Fibroblast of skin of abdomen (primary cell): ENCODE measurements at regions not wholly inside any gene's neighbourhood (a gene's known extent, or its start where the extent isn't known, plus 50 kb on each side); places are given as distances from the start of the nearest gene placed in this dataset.
A peak's percentile ranks its signal among the peaks of the same experiment; 100 is the strongest.

ENCODE experiments used
- DNase-seq: peaks from one replicate; pipeline ENCODE4 v3.0.0-alpha.2; 2013

DNA sequence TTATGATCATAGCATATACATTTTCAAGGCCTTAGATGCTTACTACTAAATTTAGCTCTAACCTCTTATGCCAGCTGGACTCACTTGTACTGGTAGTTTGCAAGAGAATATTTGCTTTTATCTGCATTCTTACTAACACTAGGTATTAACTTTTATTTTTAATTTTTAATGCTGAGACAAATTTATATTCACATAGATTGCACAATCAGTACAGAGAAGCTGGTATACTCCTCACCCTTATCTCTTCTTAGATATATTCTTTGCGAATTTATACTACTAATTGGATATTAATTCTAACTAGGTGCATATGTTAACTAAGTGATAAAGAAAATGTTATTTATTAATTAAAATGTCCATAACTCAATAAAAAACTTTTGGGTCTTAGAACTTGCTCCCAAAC lies 561.8 kb upstream of the PRMT6 start:
- DNase-seq, result no peak

DNA sequence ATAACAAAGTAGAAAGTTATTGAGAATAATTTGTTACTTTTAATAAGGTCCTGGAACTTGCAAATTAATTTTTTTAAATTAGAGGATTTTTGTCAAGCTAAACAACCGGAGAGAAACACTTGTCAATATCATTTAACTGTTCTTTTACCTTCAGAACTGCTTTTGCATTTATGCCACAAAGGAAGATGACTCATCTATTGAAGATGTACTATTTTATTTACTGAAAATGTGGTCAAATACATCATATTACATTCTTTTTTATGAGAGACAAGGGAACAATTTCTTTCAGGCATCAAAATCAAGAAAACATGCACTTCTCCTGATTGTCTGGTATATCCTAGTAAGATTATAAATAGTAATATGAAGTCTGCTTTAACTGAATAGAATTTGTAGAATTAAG lies 558.2 kb upstream of the PRMT6 start:
- DNase-seq, result peak; percentile 10

DNA sequence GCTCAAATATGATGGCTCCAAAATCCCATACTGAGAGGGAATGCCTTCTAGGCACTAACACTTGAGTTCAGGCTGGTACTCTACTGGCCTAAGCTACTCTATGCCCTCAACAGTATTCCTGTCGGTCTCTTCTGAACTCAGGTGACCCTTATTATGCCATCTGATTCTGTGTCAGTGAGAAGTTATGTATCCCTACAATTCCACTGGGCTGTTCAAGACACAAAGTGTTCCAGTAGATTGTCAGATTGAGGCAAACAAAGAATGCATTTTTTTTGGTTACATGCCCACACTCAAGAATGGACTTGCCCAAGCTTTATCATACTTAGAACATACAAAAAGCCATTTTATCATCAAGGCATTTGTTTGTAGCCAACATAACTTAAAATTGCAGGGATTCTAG lies 553.8 kb upstream of the PRMT6 start:
- DNase-seq, result no peak

DNA sequence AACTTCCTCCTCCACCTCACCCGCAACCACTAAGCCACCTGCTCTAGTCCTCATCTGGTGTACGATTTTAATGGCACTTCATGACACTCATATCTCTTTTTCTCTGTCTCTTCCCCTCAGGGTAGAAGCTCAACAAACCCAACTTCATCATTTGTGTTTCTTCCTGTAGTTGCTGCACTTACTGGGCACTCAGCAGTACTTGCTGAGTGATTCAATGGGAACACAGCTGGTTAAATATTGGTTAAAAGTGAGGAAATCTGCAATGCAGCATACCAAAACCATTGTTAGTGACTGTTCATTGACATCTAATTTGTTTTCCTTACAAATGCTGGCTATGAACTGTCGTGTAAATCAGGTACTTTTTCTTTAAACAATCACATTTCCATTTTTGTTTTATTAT lies 541.1 kb upstream of the PRMT6 start:
- DNase-seq, result no peak

DNA sequence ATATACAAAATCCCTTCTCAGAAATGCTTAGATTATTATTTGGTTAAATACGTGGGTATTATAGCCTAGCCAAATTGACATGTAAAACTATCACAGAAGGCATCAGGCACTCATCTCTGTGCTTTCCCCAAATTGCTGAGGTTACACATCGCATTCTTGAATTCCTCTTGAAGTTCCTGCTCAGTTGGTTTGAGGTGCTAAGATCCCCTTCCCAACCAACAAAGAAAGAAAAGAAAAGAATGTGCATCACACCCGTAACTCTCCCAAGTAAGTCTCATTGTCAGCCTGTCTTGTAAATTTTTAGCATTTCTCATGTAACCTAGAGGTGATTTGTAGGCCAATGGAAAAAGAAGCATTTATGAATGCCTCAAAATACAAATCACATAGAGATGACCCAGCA lies 539.2 kb upstream of the PRMT6 start:
- peak; percentile 33 for DNase-seq

DNA sequence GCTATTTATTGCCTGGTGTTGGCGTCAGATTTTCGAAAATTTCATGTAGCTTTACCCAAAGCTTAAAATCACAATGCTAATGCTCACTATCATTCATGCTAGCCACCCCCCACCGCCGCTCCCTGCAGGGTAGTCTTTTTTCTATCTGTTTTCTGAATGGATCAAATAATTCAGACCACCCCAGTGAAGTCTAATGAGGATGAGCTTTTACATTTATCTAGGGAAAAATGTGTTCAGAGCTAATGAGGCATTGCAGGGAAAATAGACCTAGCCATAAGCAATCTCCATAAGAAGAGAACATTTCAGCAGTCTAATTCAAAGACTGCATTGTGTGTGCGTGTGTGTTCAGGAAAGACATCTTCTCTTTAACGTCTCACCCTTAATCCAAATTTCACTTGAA lies 533.0 kb upstream of the PRMT6 start:
- no peak for DNase-seq

DNA sequence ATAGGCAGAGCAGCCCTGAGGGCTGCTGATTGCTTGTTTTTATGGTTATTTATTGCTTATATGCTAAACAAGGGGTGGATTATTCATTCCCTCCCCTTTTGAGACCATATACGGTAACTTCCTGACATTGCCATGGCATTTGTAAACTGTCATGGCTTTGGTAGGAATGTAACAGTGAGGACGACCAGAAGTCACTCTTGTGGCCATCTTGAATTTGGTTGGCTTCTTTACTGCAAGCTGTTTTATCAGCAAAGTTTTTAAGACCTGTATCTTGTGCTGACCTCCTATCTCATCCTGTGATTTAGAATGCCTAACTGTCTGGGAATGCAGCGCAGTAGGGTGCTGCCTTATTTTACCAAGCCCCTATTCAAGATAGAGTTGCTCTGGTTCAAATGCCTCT lies 531.8 kb upstream of the PRMT6 start:
- no peak for DNase-seq

DNA sequence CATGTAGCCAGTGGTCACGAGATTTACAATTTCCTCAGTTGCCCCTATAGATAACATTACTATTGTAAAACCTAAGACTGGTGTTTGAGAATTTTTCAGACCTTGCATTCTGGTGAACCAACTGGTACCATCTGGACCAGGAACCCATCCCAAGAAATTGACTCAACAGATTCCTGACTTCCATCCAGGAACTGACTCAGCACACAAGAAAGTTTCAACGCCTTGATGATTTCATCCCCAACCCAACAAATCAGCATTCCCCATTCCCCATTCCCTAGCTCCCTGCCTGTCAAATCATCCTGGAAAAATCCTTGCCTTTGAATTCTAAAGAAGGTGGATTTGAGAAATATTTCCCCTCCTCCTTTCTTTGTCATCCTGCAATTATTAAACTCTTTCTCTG lies 529.8 kb upstream of the PRMT6 start:
- peak; percentile 96 for DNase-seq

DNA sequence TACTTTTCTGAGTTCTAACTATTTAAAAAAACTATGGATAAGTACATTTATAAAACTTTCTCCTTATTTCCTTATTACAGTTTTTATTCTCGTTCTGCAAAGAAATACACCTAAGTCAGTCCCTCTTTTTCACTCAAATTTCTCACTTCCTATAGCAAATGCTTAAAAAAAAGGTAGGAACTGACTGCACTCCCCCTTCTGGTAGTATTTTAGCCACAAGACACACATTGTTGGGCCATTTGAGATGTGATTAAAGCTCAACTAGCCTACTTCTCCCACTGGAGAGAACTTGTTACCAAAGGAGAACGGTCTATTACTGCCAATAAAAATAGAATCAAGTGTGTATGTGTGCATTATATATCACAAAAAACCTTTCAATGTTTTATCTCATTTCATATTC lies 521.9 kb upstream of the PRMT6 start:
- DNase-seq, result no peak

DNA sequence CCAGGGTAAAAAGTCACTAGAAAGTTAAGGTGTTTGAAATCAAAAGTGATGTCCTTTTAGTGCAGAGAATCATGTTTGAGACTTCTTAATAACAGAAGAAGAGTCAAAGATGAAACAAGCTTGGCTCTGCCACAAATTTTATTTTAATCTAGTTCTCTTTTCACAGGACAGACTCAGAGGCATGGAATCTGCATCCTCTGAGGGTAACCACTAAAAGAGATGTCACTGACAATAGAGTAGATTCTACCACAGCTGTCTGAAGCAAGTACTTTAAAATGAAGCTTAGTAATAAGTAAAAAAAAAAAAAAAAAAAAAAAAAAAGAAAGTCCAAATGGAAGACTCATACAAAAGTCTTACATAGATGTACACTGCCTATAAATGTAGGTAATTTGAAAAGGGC lies 519.7 kb upstream of the PRMT6 start:
- peak; percentile 94 for DNase-seq

DNA sequence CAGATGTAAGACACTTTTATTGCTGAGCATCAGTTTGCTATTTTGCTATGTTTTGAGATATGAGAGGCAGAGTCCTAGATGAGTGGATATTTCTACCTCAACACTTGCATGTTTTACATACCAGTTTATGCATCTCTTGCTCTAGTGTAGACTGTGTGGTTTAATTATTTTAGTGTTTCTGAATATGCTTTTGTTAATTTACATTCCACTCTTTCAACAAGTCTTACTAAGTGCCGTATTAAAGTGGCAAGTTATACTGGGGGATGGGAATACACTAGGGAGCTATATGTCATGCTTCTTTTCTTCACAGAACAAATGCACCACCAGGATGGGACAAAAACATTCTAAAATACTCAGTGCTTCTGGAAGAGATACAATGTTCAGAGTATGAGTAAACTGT lies 507.7 kb upstream of the PRMT6 start:
- DNase-seq, result peak; percentile 84

DNA sequence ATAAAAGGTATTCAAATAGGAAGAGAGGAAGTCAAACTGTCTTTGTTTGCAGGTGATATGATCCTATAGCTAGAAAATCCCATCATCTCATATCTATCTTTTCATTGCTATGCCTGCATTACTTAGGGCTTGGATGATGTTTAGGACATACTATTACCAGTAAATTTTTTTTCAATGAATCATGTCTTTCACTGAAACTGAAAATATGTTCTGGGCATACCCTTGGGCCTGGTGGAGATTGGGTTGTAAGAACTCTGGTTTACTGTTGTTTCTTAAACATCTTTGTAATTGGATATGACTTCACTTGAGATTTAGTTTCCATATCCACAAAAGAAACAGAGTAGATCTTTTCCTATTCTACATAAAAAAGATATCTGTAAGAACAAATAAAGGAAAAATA lies 502.2 kb upstream of the PRMT6 start:
- DNase-seq, result peak; percentile 49

DNA sequence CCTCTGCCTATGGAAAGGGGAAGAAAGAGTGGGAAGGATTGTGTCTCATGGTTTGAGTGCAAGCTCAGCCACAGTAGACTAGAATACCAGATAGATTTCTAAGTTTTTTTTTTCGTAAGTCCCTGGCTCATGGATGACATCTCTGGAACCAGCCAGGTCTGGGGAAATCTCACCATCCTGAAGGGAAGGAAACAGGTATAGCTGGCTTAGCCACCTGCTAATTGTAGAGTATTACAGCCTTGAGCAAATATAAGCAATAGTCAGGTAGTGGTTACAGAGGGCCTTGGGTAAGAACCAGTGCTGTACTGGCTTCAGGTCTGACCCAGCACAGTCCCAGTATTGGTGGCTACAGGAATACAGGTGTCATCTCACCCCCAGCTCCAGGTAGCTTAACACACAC lies 500.9 kb upstream of the PRMT6 start:
- DNase-seq, result no peak

DNA sequence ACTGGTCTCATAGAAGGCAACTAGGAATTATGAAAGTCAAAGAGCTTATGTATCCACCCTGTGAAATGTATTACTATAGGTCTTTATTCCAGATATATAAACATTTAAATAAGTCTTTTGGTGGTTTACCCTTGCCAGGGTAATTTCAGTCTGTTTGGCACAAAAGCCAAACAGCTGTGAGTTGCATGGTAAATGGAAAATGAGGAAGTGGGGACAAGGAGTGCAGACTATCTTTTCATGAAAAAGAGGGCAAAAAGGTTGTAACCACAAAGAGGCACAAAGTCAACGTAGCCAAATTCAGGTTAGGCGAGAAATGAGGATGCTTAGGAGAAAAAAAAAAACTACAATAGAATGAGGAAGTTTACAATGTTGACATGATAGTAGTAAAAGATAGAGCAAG lies 492.3 kb upstream of the PRMT6 start:
- DNase-seq, result no peak

DNA sequence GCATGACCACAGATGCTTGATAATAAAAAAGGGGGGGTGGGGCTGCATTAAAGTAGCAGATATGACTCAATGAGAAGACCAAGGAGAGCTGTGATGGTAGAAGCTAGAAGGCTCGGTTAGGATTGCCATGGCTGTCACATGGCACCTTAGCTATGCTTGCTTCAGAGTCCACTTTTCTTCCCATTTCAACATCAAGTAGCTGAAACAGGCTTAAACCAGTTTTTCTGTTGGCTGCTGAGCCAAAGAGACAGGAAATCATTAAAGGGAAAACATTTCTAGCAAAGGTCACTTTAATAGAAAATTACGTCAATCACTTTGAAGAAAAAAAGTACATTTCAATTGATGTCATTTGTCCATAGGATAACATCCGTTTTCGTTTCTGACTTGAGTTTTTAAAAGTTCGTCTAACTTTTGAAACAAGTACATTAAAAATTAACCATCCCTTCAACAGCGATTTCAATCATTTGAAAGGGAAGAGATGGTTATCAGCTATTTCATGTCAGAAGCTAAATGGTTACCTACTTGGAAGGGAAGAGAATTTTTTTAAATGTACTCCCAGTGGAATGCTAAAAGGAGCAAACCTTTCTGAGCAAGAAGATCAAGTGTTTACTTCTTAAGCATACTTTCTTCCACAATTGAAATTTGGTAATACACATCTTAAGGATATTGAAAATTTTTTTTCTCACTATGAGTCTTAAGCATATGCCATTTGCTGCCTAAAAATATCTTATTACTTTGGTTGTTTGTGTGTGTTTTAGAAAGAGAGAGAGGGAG lies 488.1 kb upstream of the PRMT6 start:
- no peak for DNase-seq

DNA sequence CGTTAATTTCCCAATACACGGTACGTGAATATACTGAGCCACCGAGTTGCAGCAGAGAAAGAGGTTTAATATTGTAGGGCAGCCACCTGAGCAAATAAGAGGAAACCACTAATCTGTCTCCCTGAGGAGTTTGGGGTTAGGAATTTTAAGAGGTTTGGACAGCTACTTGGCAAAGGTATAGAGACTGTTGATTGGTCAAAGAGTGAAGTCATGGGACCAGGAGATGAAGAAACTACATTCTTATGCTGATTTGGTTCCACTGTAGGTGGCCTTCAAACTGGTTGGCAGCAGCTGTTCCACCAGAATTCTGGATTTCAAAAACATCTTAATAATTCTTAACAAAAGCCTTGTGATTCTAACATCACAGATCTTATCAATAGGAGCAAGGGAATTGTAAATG lies 485.4 kb upstream of the PRMT6 start:
- peak; percentile 36 for DNase-seq

DNA sequence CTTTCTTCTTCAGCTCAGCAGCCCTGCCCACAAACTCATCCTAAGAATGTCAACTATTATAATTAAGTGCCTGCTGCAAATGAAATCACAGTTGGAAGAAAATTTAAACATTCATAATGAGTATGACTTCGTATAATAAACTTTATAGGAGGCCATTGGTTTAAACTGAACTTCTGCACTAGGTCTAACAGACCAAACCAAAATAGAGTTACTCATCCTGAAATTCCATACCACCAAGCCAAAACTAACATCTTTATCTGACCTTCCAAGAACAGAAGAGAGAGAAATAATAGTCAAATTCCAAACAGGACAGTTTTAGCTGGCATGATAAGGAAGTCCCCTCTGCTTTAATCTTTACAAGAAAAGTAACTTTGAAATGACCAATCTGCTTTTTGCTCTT lies 472.4 kb upstream of the PRMT6 start:
- DNase-seq, result peak; percentile 25

DNA sequence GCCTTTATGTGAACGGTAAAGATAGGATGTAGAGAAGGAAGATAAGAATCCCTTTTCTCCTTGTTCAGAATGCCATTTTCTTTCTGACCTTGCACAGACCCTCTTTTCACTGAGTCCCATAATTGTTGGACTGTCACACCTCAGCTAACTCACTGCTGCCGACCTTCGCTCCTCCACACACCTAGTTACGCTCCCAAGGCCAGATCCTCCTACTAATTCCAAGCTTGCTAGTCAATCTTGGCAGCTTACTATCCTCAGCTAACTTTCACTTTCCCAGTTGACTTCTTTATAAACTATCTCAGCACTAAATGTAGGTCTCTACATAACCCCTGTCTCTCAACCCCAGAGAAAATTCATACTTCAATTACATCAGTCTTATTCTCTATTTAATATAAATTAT lies 471.8 kb upstream of the PRMT6 start:
- no peak for DNase-seq

DNA sequence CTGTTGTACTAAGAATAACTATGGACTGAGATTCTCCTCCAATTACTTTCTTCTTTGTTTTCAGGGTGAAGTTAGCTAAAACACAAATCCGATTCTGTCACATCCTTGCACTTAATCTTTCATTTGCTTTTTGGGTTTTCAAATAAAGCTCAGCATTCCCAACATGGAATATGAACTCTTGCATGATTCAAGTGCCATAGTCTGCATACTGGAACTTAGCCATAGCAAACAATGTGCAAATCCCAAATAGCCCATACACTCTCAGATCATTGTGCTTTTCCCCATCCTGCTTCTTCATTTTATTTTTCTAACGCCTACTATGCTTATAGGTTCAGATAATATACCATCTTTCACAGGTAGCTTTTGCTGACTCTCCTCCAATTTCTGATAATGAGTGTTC lies 455.8 kb upstream of the PRMT6 start:
- DNase-seq, result peak; percentile 26

DNA sequence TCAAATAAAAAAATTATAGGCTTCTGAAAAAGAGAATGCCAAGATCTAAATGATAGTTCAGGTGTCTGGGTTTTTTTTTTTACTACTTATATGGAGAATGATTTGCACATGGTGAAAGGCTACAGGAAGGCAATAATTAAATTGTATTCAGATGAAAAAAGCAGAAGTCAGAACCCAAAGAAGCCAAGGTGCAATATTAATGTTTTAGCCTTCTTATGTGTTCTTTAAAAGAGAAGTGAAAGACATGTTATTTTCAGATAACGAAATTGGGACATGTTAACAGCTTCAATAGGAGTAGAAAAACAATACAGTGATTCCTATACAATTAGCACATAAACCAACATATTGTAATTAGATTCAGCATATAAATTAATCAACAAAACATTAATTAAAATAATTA lies 452.9 kb upstream of the PRMT6 start:
- DNase-seq, result no peak

DNA sequence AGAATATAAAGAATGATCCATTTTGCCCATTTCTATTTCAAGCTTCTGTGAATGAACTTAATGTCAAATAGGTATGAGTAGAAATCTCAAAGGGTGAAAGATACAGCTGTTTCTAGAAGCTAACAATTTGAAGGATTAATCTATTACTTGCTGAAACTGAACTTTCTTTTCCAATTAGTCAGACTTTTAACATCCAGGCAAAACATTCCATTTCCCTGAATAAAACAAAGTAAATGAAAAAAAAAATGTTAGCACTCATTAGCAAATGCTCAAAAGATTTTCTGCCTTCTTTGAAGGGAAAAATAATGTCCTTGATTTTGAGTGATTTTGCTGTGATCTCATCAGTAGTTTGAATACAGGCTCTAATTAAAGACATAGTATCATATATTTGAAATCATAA lies 447.6 kb upstream of the PRMT6 start:
- DNase-seq, result peak; percentile 75

DNA sequence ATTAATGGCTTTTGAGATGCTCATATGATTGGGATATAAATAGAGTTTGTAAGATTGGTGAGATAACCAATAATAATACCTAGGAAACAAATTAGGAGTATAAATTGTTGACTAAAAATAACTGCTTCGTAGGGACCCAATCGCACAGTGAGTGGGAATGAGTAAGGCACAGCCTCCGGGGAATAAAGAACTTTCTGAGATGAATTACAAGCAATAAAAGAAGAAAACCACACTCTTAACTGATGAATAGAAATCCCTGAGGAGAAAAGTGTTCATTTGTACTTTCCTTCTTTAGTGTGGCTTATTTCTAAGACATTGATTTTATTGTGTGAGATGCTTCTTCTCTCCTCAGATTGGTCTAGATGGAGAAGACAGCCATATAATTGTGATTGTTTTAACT lies 443.4 kb upstream of the PRMT6 start:
- peak; percentile 28 for DNase-seq

DNA sequence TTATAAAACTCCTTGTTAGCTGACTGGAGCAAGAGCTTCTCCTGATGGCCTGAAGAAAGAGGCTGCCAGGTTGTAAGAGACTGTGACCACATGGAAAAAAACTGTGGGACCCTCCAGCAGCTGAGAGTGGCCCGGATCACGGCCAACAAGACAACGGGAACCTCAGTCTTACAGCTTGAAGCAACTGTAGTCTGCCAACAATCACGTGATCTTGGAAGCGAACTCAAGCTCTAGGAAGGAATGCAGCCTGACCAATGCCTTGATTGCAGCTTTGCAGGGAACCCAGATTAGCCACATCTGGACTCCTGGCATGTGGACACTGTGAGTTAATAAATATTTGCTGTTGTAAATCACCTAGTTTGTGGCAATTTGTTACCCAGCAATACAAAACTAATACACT lies 442.6 kb upstream of the PRMT6 start:
- peak; percentile 16 for DNase-seq

DNA sequence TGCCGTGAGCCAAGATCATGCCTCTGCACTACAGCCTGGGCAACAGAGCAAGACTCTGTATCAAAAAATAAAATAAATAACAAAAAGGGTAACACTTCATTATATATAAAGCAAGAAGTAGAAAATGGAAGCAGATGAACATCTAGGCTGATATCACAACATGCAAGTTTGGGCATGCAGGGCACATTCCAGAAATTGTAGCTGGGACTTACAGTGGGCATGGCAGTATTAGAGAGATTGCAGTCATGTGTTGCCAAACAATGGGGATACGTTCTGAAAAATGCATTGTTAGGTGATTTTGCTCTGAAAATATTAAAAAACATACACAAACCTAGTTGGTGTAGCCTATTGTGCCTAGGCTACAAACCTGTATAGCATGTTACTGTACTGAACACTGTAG lies 441.0 kb upstream of the PRMT6 start:
- DNase-seq, result no peak
